ENCODE measurements at regions not wholly inside any gene's neighbourhood (a gene's known extent, or its start where the extent isn't known, plus 50 kb on each side); places are given as distances from the start of the nearest gene placed in this dataset.
A peak's percentile ranks its signal among the peaks of the same experiment; 100 is the strongest.

DNA sequence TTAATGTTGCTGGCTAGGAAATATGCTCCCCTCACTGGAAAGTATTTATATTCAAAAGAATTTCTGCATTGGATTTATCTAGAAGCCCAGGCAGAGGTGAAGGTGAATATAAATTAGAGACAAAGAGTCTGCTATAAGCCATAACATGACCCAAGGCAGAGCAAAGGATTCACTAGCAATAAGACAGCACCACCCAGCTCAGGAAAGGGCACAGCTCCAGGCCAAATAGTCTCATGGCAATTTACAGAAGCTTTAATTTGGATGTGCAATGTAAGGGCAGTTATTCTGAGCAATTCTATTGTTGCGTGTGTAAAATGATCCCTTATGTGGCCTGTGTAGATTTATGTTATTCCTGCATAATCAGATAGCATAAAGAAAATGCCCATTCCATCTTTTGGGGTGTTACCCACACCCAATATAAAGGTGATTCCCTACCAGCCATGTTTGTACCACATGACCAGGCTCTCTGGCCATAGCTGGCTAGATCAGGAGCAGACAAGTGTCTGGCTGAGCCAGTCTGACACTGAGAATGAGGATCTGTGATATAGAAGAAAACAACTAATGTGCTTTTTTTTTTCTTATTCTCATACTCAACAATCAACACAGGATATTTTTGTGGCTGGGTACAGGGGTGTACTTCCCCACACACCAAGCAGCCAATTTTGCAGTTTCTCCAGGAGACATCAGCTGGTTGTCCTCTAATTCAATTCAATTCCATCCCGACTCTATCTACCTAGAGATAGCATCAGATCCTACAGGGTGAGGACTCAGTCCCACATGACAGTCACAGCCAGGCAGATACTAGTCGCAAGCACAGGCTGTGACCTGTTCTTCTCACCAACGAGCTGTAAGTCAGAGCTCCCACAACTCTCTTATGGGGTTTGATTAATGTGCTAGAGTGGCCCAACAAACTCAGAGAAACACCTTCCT is 181.4 kb downstream of the KCTD15 start:
- H3K79me2 ChIP-seq (ENCODE audit: insufficient read depth), result no peaks in the 10 kb centered on the region
- ChIA-PET CTCF (interaction anchor here (0.9 to 2.4 kb wide), 3 partner anchors 20 to 200 kb away, joined by 3 to 14 read pairs (median 12); no protein-coding TSS in a partner anchor), POLR2A (interaction anchor here (1.0 kb wide), 1 partner anchor 181 kb away, joined by 3 read pairs; the partner anchor contains the start of gene KCTD15)
- no peak overlapping the region for H3K4me2 ChIP-seq
- no peaks in the 10 kb centered on the region for H3K9me3 ChIP-seq
- no peaks in the 10 kb centered on the region for H3K36me3 ChIP-seq (replicated peaks in 1 of 2; ENCODE audit: control insufficient read depth in 1 of 2, insufficient read depth in 2 of 2, low read length in 1 of 2)
- TF ChIP-seq RFX5 (IDR thresholded peaks at IDR 0.05; ENCODE audit: low read length) (no peak), SMC3 (IDR thresholded peaks at IDR 0.05; ENCODE audit: low read depth, low read length) (no peak), NRF1 (IDR thresholded peaks at IDR 0.05; ENCODE audit: low read depth, low read length) (no peak), YY1 (IDR thresholded peaks at IDR 0.05; ENCODE audit: low read depth) (no peak), FOXM1 (IDR thresholded peaks at IDR 0.05; ENCODE audit: low read depth) (no peak), ELF1 (IDR thresholded peaks at IDR 0.05) (no peak), EP300 (IDR thresholded peaks at IDR 0.05; ENCODE audit: borderline replicate concordance in 1 of 2, low read depth in 1 of 2, low read length in 1 of 2) (peak in 1 of 2 experiments; percentile 10; a peak in 1 of 4 replicates), GATA2 (CRISPR knock-in tag; IDR thresholded peaks at IDR 0.05) (peak; percentile 75), GABPA (IDR thresholded peaks at IDR 0.05; ENCODE audit: low read depth) (no peak), SIN3A (IDR thresholded peaks at IDR 0.05; ENCODE audit: borderline replicate concordance, low read depth, low read length) (no peak), MEF2A (IDR thresholded peaks at IDR 0.05; ENCODE audit: borderline replicate concordance, low read depth) (no peak), RCOR1 (IDR thresholded peaks at IDR 0.05; ENCODE audit: low read length) (no peak), FOXJ3 (CRISPR knock-in tag; IDR thresholded peaks at IDR 0.05) (no peak)
- TF ChIP-seq, protein P1, sequence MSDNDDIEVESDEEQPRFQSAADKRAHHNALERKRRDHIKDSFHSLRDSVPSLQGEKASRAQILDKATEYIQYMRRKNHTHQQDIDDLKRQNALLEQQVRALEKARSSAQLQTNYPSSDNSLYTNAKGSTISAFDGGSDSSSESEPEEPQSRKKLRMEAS (IDR thresholded peaks at IDR 0.05; ENCODE audit: low read depth), result no peak
- TF ChIP-seq, protein P2, sequence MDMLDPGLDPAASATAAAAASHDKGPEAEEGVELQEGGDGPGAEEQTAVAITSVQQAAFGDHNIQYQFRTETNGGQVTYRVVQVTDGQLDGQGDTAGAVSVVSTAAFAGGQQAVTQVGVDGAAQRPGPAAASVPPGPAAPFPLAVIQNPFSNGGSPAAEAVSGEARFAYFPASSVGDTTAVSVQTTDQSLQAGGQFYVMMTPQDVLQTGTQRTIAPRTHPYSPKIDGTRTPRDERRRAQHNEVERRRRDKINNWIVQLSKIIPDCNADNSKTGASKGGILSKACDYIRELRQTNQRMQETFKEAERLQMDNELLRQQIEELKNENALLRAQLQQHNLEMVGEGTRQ (IDR thresholded peaks at IDR 0.05; ENCODE audit: borderline replicate concordance, low read depth, low read length), result no peak
- TF ChIP-seq, protein P3, sequence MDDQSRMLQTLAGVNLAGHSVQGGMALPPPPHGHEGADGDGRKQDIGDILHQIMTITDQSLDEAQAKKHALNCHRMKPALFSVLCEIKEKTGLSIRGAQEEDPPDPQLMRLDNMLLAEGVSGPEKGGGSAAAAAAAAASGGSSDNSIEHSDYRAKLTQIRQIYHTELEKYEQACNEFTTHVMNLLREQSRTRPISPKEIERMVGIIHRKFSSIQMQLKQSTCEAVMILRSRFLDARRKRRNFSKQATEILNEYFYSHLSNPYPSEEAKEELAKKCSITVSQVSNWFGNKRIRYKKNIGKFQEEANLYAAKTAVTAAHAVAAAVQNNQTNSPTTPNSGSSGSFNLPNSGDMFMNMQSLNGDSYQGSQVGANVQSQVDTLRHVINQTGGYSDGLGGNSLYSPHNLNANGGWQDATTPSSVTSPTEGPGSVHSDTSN (IDR thresholded peaks at IDR 0.05), result no peak
- no peak overlapping the region for H2AFZ ChIP-seq (ENCODE audit: low read depth)
- no peaks in the 10 kb centered on the region for H4K20me1 ChIP-seq (ENCODE audit: insufficient read depth)
- WGBS (ENCODE audit: low lambda C conversion rate), result 19% methylated on average over 4 of the region's 4 CpGs
- no peaks in the 10 kb centered on the region for H3K27me3 ChIP-seq (ENCODE audit: insufficient read depth)
- peaks cover 0 to 13% of the 10 kb centered on the region in 2 experiments; a peak in 2 of 4 replicates for H3K4me1 ChIP-seq (ENCODE audit: control insufficient read depth in 1 of 2, insufficient read depth in 2 of 2, low read depth in 1 of 2, low read length in 1 of 2)
- H3F3A ChIP-seq (replicated peaks; ENCODE audit: insufficient read depth), result no peaks in the 10 kb centered on the region
- H3K4me3 ChIP-seq (ENCODE audit: low read depth in 2 of 2, low read length in 1 of 2), result no peak overlapping the region
- H3K9ac ChIP-seq, result no peak overlapping the region
- H3K27ac ChIP-seq (ENCODE audit: low read depth in 2 of 2, low read length in 1 of 2), result peak overlapping the region in 1 of 2 experiments; percentile 58; a peak in 2 of 4 replicates
- DNase-seq, result peak; percentile 11
- no peaks in the 10 kb centered on the region for H3K9me2 ChIP-seq

Data from SK-N-SH (cell line).